WTC11 (cell line): ENCODE measurements at regions not wholly inside any gene's neighbourhood (a gene's known extent, or its start where the extent isn't known, plus 50 kb on each side); places are given as distances from the start of the nearest gene placed in this dataset.

ENCODE experiments used
- ATAC-seq: fragments of 200-7000 bp; cut with Tn5 transposase; 2 replicates; pipeline ENCODE4 v1.10.0; 2021; ENCODE audit warnings: mild to moderate bottlenecking, moderate library complexity
- CTCF ChIA-PET: fragments of 300-600 bp; sonication (Branson Sonifier 250); formaldehyde crosslinking; loops from one replicate; lab custom pipeline; 2021; ENCODE audit warnings: antibody characterized with exemption; lab: Charles Lee
- POLR2A ChIA-PET: fragments of 350-600 bp; sonication (Branson Sonifier 250); formaldehyde crosslinking; loops from one replicate; lab custom pipeline; 2021; ENCODE audit warnings: antibody characterized with exemption; lab: Charles Lee
- DNase-seq: peaks from one replicate; pipeline ENCODE4 v3.0.0; 2021; ENCODE audit warnings: low spot score
- H3K27ac Mint-ChIP-seq: 2 replicates; pipeline ENCODE4 v1.8.0; 2021; ENCODE audit warnings: mixed read lengths
- H3K27me3 Mint-ChIP-seq: 2 replicates; pipeline ENCODE4 v1.8.0; 2021; ENCODE audit warnings: low read depth, mild to moderate bottlenecking, moderate library complexity, mixed read lengths
- H3K36me3 Mint-ChIP-seq: 2 replicates; pipeline ENCODE4 v1.8.0; 2021; ENCODE audit warnings: mixed read lengths
- H3K4me1 Mint-ChIP-seq: 2 replicates; pipeline ENCODE4 v1.8.0; 2022; ENCODE audit warnings: mixed read lengths
- H3K4me3 Mint-ChIP-seq: 2 replicates; pipeline ENCODE4 v1.8.0; 2021; ENCODE audit warnings: mild to moderate bottlenecking, moderate library complexity, mixed read lengths
- H3K9me3 Mint-ChIP-seq: 2 replicates; pipeline ENCODE4 v1.8.0; 2021; ENCODE audit warnings: mixed read lengths
- AFF4 ChIP-seq: sonication (generic); formaldehyde crosslinking; IDR thresholded peaks from 2 replicates; pipeline ENCODE4 v1.8.1; 2023; ENCODE audit warnings: mild to moderate bottlenecking, missing genetic modification reagents, borderline replicate concordance
- AR ChIP-seq: fragments of 250-450 bp; sonication (Bioruptor Pico); IDR thresholded peaks from 2 replicates; pipeline ENCODE4 v1.9.0; 2021; ENCODE audit warnings: mild to moderate bottlenecking
- ATF3 ChIP-seq: sonication (generic); formaldehyde crosslinking; conservative IDR thresholded peaks from 2 replicates; pipeline ENCODE4 v1.8.1; 2022; ENCODE audit warnings: mild to moderate bottlenecking, missing genetic modification reagents
- CTCF ChIP-seq: fragments of 200-600 bp; IDR thresholded peaks from 2 replicates; pipeline ENCODE4 v1.8.0; 2022; ENCODE audit warnings: antibody characterized with exemption
- E2F1 ChIP-seq: sonication (generic); formaldehyde crosslinking; IDR thresholded peaks from 2 replicates; pipeline ENCODE4 v1.8.0; 2022; ENCODE audit warnings: mild to moderate bottlenecking, missing genetic modification reagents
- E2F5 ChIP-seq: sonication (generic); formaldehyde crosslinking; IDR thresholded peaks from 2 replicates; pipeline ENCODE4 v1.8.1; 2022; ENCODE audit warnings: mild to moderate bottlenecking, moderate library complexity, missing genetic modification reagents
- EMX1 ChIP-seq: fragments of 250-450 bp; sonication (Bioruptor Pico); IDR thresholded peaks from 2 replicates; pipeline ENCODE4 v1.8.0; 2021; ENCODE audit warnings: mild to moderate bottlenecking
- GRHL2 ChIP-seq: fragments of 250-450 bp; sonication (Bioruptor Pico); IDR thresholded peaks from 2 replicates; pipeline ENCODE4 v1.8.0; 2022; ENCODE audit warnings: mild to moderate bottlenecking, moderate library complexity; ENCODE audit not compliant: insufficient replicate concordance, severe bottlenecking
- IRF2 ChIP-seq: sonication (generic); formaldehyde crosslinking; IDR thresholded peaks from 2 replicates; pipeline ENCODE4 v1.8.0; 2022; ENCODE audit warnings: low read depth, missing genetic modification reagents, borderline replicate concordance
- MYBL2 ChIP-seq: sonication (generic); formaldehyde crosslinking; IDR thresholded peaks from 2 replicates; pipeline ENCODE4 v1.8.1; 2023; ENCODE audit warnings: mild to moderate bottlenecking, moderate library complexity, missing genetic modification reagents
- NFATC4 ChIP-seq: fragments of 250-450 bp; sonication (Bioruptor Pico); IDR thresholded peaks from 2 replicates; pipeline ENCODE4 v1.9.0; 2021; ENCODE audit warnings: mild to moderate bottlenecking
- NFYB ChIP-seq: sonication (generic); formaldehyde crosslinking; conservative IDR thresholded peaks from 2 replicates; pipeline ENCODE4 v1.8.0; 2022; ENCODE audit warnings: low read depth, missing genetic modification reagents
- PRRX2 ChIP-seq: fragments of 250-450 bp; sonication (Bioruptor Pico); IDR thresholded peaks from 2 replicates; pipeline ENCODE4 v1.8.0; 2021; ENCODE audit warnings: mild to moderate bottlenecking
- SOX15 ChIP-seq: fragments of 250-450 bp; sonication (Bioruptor Pico); IDR thresholded peaks from 2 replicates; pipeline ENCODE4 v1.9.0; 2021; ENCODE audit warnings: mild to moderate bottlenecking
- TEAD4 ChIP-seq: sonication (generic); formaldehyde crosslinking; IDR thresholded peaks from 2 replicates; pipeline ENCODE4 v1.8.0; 2022; ENCODE audit warnings: mild to moderate bottlenecking, missing genetic modification reagents
- ZBTB43 ChIP-seq: sonication (generic); formaldehyde crosslinking; IDR thresholded peaks from 2 replicates; pipeline ENCODE4 v1.8.1; 2023; ENCODE audit warnings: mild to moderate bottlenecking, missing genetic modification reagents
- ZNF232 ChIP-seq: sonication (generic); formaldehyde crosslinking; IDR thresholded peaks from 2 replicates; pipeline ENCODE4 v1.8.0; 2022; ENCODE audit warnings: mild to moderate bottlenecking, missing genetic modification reagents
- ZNF512 ChIP-seq: sonication (generic); formaldehyde crosslinking; IDR thresholded peaks from 2 replicates; pipeline ENCODE4 v1.8.1; 2022; ENCODE audit warnings: missing genetic modification reagents, borderline replicate concordance
- ZSCAN18 ChIP-seq: fragments of 250-450 bp; sonication (Bioruptor Pico); IDR thresholded peaks from 2 replicates; pipeline ENCODE4 v2.1.2; 2022; ENCODE audit warnings: mild to moderate bottlenecking, moderate library complexity

GRCh38 chr3:174529298-174529697 lies 329.8 kb upstream of the NAALADL2 start:
- CTCF ChIA-PET: no interaction called here
- no peak for TF ChIP-seq NFYB (CRISPR knock-in tag)
- TF ChIP-seq, all 79 proteins: peak for 0
- Mint-ChIP-seq H3K9me3 (peaks cover 5% of the 10 kb centered on the region), H3K4me1 (peaks cover 33% of the 10 kb centered on the region), H3K27me3 (no peaks in the 10 kb centered on the region), H3K27ac (no peak overlapping the region), H3K4me3 (no peak overlapping the region), H3K36me3 (no peaks in the 10 kb centered on the region)
- POLR2A ChIA-PET: no interaction called here
- DNase-seq: peak; percentile 12
- ATAC-seq: peak; percentile 36; the same call in 1 of the 2 replicates

GRCh38 chr3:174531262-174531982 lies 327.7 kb upstream of the NAALADL2 start:
- no peaks in the 10 kb centered on the region for H3K27me3 Mint-ChIP-seq
- DNase-seq (no peak), ATAC-seq (no peak)
- ChIA-PET CTCF (no interaction called here), POLR2A (no interaction called here)
- no peak overlapping the region for H3K27ac Mint-ChIP-seq
- peaks cover 49% of the 10 kb centered on the region for H3K4me1 Mint-ChIP-seq
- no peaks in the 10 kb centered on the region; the same call in 1 of the 2 replicates for H3K9me3 Mint-ChIP-seq
- H3K36me3 Mint-ChIP-seq: no peaks in the 10 kb centered on the region
- H3K4me3 Mint-ChIP-seq: no peak overlapping the region
- no peak for TF ChIP-seq AFF4
- no peak for TF ChIP-seq ZNF512 (CRISPR knock-in tag)
- no peak for TF ChIP-seq AR (CRISPR knock-in tag)
- no peak for TF ChIP-seq E2F5 (CRISPR knock-in tag)
- TF ChIP-seq EMX1 (CRISPR knock-in tag): no peak
- TF ChIP-seq NFATC4 (CRISPR knock-in tag): no peak
- TF ChIP-seq MYBL2 (CRISPR knock-in tag): no peak
- TF ChIP-seq CTCF: no peak
- TF ChIP-seq PRRX2 (CRISPR knock-in tag): no peak
- TF ChIP-seq ATF3 (CRISPR knock-in tag): no peak
- no peak for TF ChIP-seq ZBTB43 (CRISPR knock-in tag)
- no peak for TF ChIP-seq TEAD4 (CRISPR knock-in tag)
- no peak for TF ChIP-seq E2F1
- TF ChIP-seq IRF2 (CRISPR knock-in tag): no peak
- no peak for TF ChIP-seq ZSCAN18
- TF ChIP-seq GRHL2 (CRISPR knock-in tag): no peak
- TF ChIP-seq ZNF232 (CRISPR knock-in tag): no peak
- TF ChIP-seq SOX15 (CRISPR knock-in tag): no peak
